ENCODE measurements at regions not wholly inside any gene's neighbourhood (a gene's known extent, or its start where the extent isn't known, plus 50 kb on each side); places are given as distances from the start of the nearest gene placed in this dataset.

DNA sequence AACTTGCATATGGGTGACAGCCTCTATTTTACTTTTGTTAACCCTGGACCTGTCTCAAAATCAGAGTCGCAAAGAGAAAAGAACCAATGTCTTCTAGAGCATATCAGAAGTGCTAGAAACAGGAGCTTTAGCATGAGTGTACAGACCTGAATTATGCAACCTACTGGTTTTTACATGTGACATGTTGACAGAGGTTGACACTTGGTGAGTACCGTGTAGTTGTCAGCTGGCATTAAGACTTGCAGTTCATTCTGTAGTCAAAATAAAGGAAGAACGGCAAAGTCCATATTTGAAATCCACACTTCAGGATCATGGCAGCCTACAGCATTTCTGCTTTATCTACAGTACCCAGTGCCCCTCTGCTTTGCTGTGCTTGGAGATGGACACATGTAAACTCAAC, 291.9 kb upstream of the TENM3 start:
- H3K9me3 ChIP-seq (replicated peaks in 1 of 2; ENCODE audit: control insufficient read depth in 1 of 2, insufficient read depth in 1 of 2, low read length in 2 of 2), result peaks cover 0 to 9% of the 10 kb centered on the region in 2 donors

DNA sequence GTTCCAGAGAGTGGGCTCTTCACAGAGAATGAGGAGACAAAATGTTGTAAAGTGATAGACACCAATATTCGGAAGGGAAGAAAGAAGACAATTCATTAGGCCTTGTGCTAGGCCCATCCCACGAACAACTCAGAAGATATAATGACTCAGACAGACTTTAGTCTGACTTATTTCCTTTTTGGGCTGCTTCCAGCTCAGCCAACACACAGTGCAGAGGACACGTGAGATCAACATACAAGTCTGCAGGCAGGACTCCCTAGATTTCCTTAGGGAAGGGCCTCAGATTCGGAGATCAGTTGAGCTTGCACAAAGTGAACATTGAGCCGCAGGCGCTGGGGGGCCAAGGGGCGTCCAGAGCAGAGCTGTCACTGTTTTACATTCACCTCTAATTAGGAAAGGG, 290.7 kb upstream of the TENM3 start:
- Histone ChIP-seq H3K36me3 (replicated peaks in 1 of 2; ENCODE audit: control insufficient read depth in 1 of 2, insufficient read depth in 2 of 2, low read length in 2 of 2) (no peaks in the 10 kb centered on the region), H3K9me3 (replicated peaks in 1 of 2; ENCODE audit: control insufficient read depth in 1 of 2, insufficient read depth in 1 of 2, low read length in 2 of 2) (peaks cover 0 to 9% of the 10 kb centered on the region in 2 donors)

More for the DNA sequence above, 291.9 kb upstream of the TENM3 start:
- H3K4me3 ChIP-seq (replicated peaks in 1 of 3; ENCODE audit: low read depth in 2 of 3, low read length in 3 of 3), result no peak overlapping the region
- no peak overlapping the region for H2AFZ ChIP-seq (ENCODE audit: insufficient read depth, low read depth, low read length, poor library complexity, severe bottlenecking)
- no peak overlapping the region for H3K27ac Mint-ChIP-seq
- no peaks in the 10 kb centered on the region for H3K36me3 ChIP-seq (replicated peaks in 1 of 2; ENCODE audit: control insufficient read depth in 1 of 2, insufficient read depth in 2 of 2, low read length in 2 of 2)
- TF ChIP-seq, protein P1, sequence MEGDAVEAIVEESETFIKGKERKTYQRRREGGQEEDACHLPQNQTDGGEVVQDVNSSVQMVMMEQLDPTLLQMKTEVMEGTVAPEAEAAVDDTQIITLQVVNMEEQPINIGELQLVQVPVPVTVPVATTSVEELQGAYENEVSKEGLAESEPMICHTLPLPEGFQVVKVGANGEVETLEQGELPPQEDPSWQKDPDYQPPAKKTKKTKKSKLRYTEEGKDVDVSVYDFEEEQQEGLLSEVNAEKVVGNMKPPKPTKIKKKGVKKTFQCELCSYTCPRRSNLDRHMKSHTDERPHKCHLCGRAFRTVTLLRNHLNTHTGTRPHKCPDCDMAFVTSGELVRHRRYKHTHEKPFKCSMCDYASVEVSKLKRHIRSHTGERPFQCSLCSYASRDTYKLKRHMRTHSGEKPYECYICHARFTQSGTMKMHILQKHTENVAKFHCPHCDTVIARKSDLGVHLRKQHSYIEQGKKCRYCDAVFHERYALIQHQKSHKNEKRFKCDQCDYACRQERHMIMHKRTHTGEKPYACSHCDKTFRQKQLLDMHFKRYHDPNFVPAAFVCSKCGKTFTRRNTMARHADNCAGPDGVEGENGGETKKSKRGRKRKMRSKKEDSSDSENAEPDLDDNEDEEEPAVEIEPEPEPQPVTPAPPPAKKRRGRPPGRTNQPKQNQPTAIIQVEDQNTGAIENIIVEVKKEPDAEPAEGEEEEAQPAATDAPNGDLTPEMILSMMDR (IDR thresholded peaks at IDR 0.05), result no peak
- H4K20me1 ChIP-seq (ENCODE audit: insufficient read depth, low read length), result no peaks in the 10 kb centered on the region
- 100% methylated on average over 1 of the region's 3 CpGs for WGBS (ENCODE audit: insufficient coverage)
- H3K4me1 Mint-ChIP-seq, result no peaks in the 10 kb centered on the region
- H3K27me3 ChIP-seq (ENCODE audit: control insufficient read depth in 2 of 2, insufficient read depth in 2 of 2, low read length in 2 of 2), result no peaks in the 10 kb centered on the region
- no peak overlapping the region for H3K27ac ChIP-seq (ENCODE audit: low read depth in 1 of 2, low read length in 2 of 2)
- H3K9ac ChIP-seq (ENCODE audit: insufficient read depth, low read length, poor library complexity, severe bottlenecking), result no peak overlapping the region
- H3K4me2 ChIP-seq (replicated peaks; ENCODE audit: extremely low read depth, low read length, poor library complexity, severe bottlenecking), result no peak overlapping the region
- H3K4me1 ChIP-seq (ENCODE audit: control insufficient read depth in 1 of 2, insufficient read depth in 2 of 2, low read length in 2 of 2), result no peaks in the 10 kb centered on the region
- intact Hi-C loops (cut with micrococcal nuclease), result no loop called here
- no peak for DNase-seq
- H3K4me3 Mint-ChIP-seq, result no peak overlapping the region
- H3K27me3 Mint-ChIP-seq (ENCODE audit: low read depth in 3 of 3), result no peaks in the 10 kb centered on the region
- H3K79me2 ChIP-seq (ENCODE audit: insufficient read depth, low read length), result no peaks in the 10 kb centered on the region
- H3K9me3 Mint-ChIP-seq, result peaks cover 0 to 3% (median 0%) of the 10 kb centered on the region in 7 donors
- H3K36me3 Mint-ChIP-seq, result no peaks in the 10 kb centered on the region

More for the DNA sequence above, 290.7 kb upstream of the TENM3 start:
- Histone ChIP-seq H3K79me2 (ENCODE audit: insufficient read depth, low read length) (no peaks in the 10 kb centered on the region), H2AFZ (ENCODE audit: insufficient read depth, low read depth, low read length, poor library complexity, severe bottlenecking) (no peak overlapping the region), H3K27ac (ENCODE audit: low read depth in 1 of 2, low read length in 2 of 2) (no peak overlapping the region), H4K20me1 (ENCODE audit: insufficient read depth, low read length) (no peaks in the 10 kb centered on the region), H3K27me3 (ENCODE audit: control insufficient read depth in 2 of 2, insufficient read depth in 2 of 2, low read length in 2 of 2) (no peaks in the 10 kb centered on the region), H3K4me2 (replicated peaks; ENCODE audit: extremely low read depth, low read length, poor library complexity, severe bottlenecking) (no peak overlapping the region), H3K4me1 (ENCODE audit: control insufficient read depth in 1 of 2, insufficient read depth in 2 of 2, low read length in 2 of 2) (no peaks in the 10 kb centered on the region), H3K4me3 (replicated peaks in 1 of 3; ENCODE audit: low read depth in 2 of 3, low read length in 3 of 3) (no peak overlapping the region), H3K9ac (ENCODE audit: insufficient read depth, low read length, poor library complexity, severe bottlenecking) (no peak overlapping the region)
- intact Hi-C loops (cut with micrococcal nuclease), result no loop called here
- H3K4me3 Mint-ChIP-seq, result no peak overlapping the region
- DNase-seq, result no peak
- no peak overlapping the region for H3K27ac Mint-ChIP-seq
- H3K4me1 Mint-ChIP-seq, result no peaks in the 10 kb centered on the region
- H3K9me3 Mint-ChIP-seq, result peaks cover 0 to 3% (median 0%) of the 10 kb centered on the region in 7 donors
- TF ChIP-seq, protein P1 (IDR thresholded peaks at IDR 0.05), result no peak
- no peaks in the 10 kb centered on the region for H3K27me3 Mint-ChIP-seq (ENCODE audit: low read depth in 3 of 3)
- no peaks in the 10 kb centered on the region for H3K36me3 Mint-ChIP-seq
- WGBS (ENCODE audit: insufficient coverage), result 81% methylated on average over 6 of the region's 7 CpGs

All from CD14-positive monocyte (primary cell).